GM06990 (cell line): ENCODE measurements at regions not wholly inside any gene's neighbourhood (a gene's known extent, or its start where the extent isn't known, plus 50 kb on each side); places are given as distances from the start of the nearest gene placed in this dataset.

Experiments used
- DNase-seq: peaks from one replicate; pipeline ENCODE4 v3.0.0-alpha.2; 2011; ENCODE audit not compliant: insufficient read length; ENCODE audit errors: extremely low read depth
- H3K27me3 ChIP-seq: replicated peaks from 2 replicates; pipeline ENCODE4 v1.6.0; 2011; ENCODE audit warnings: low read length; ENCODE audit not compliant: control insufficient read depth, insufficient read depth
- H3K36me3 ChIP-seq: 2 replicates; pipeline ENCODE4 v1.5.1; 2011; ENCODE audit warnings: low read length; ENCODE audit not compliant: control insufficient read depth, insufficient read depth
- H3K4me3 ChIP-seq: replicated peaks from 2 replicates; pipeline ENCODE4 v1.5.1; 2011; ENCODE audit warnings: low read depth, mild to moderate bottlenecking, control low read depth, low read length
- CTCF ChIP-seq: IDR thresholded peaks from 2 replicates; pipeline ENCODE4 v1.5.1; 2011; ENCODE audit warnings: low read length, control low read depth, mild to moderate bottlenecking, inconsistent platforms; ENCODE audit not compliant: insufficient read depth, poor library complexity, severe bottlenecking

GRCh38 chr12:113673458-113674238 is 202.0 kb upstream of the LHX5 start:
- no peak for TF ChIP-seq CTCF
- peaks cover 5% of the 10 kb centered on the region for H3K27me3 ChIP-seq
- no peak for DNase-seq
- H3K4me3 ChIP-seq = no peak overlapping the region
- H3K36me3 ChIP-seq = no peaks in the 10 kb centered on the region

- H3K4me3 ChIP-seq = no peak overlapping the region
- H3K36me3 ChIP-seq = no peaks in the 10 kb centered on the region
- no peak for TF ChIP-seq CTCF
- H3K27me3 ChIP-seq = peaks cover 7% of the 10 kb centered on the region
- DNase-seq = no peak
These were observed 199.1 kb upstream of the LHX5 start for GRCh38 chr12:113670742-113671141.

- peaks cover 7% of the 10 kb centered on the region for H3K27me3 ChIP-seq
- DNase-seq = no peak
- no peak overlapping the region for H3K4me3 ChIP-seq
- no peaks in the 10 kb centered on the region for H3K36me3 ChIP-seq
- no peak for TF ChIP-seq CTCF
These were observed 196.1 kb upstream of the LHX5 start for GRCh38 chr12:113667676-113668356.

- Histone ChIP-seq H3K36me3 (no peaks in the 10 kb centered on the region), H3K4me3 (no peak overlapping the region), H3K27me3 (peaks cover 7% of the 10 kb centered on the region)
- TF ChIP-seq CTCF = no peak
- DNase-seq = no peak
These were observed 195.4 kb upstream of the LHX5 start for GRCh38 chr12:113667095-113667494.

GRCh38 chr12:113666223-113666622 is 194.6 kb upstream of the LHX5 start:
- no peaks in the 10 kb centered on the region for H3K36me3 ChIP-seq
- peaks cover 2% of the 10 kb centered on the region; the same call in 1 of the 2 replicates for H3K27me3 ChIP-seq
- DNase-seq = no peak
- TF ChIP-seq CTCF = no peak
- no peak overlapping the region for H3K4me3 ChIP-seq
